NB4 (cell line): ENCODE measurements at regions not wholly inside any gene's neighbourhood (a gene's known extent, or its start where the extent isn't known, plus 50 kb on each side); places are given as distances from the start of the nearest gene placed in this dataset.

Experiments
- DNase-seq: peaks from one replicate; pipeline ENCODE4 v3.0.0; 2010; ENCODE audit warnings: low read depth
- H3K4me3 ChIP-seq: one replicate; pipeline ENCODE4 v1.5.1; 2011; ENCODE audit warnings: mild to moderate bottlenecking, low read depth, low read length, moderate library complexity
- CTCF ChIP-seq: IDR thresholded peaks from one replicate; pipeline ENCODE4 v1.5.1; 2012; ENCODE audit warnings: low read depth, low read length
- MYC ChIP-seq: IDR thresholded peaks from 2 replicates; pipeline ENCODE4 v1.6.1; 2011; ENCODE audit warnings: low read depth, low read length
- POLR2A ChIP-seq: IDR thresholded peaks from 2 replicates; pipeline ENCODE4 v1.6.1; 2011; ENCODE audit warnings: mild to moderate bottlenecking; ENCODE audit not compliant: insufficient read length; ENCODE audit errors: extremely low read depth
- TF ChIP-seq, protein P1 (sequence below): IDR thresholded peaks from 2 replicates; pipeline ENCODE4 v1.6.1; 2011; ENCODE audit warnings: low read depth, low read length

DNA sequence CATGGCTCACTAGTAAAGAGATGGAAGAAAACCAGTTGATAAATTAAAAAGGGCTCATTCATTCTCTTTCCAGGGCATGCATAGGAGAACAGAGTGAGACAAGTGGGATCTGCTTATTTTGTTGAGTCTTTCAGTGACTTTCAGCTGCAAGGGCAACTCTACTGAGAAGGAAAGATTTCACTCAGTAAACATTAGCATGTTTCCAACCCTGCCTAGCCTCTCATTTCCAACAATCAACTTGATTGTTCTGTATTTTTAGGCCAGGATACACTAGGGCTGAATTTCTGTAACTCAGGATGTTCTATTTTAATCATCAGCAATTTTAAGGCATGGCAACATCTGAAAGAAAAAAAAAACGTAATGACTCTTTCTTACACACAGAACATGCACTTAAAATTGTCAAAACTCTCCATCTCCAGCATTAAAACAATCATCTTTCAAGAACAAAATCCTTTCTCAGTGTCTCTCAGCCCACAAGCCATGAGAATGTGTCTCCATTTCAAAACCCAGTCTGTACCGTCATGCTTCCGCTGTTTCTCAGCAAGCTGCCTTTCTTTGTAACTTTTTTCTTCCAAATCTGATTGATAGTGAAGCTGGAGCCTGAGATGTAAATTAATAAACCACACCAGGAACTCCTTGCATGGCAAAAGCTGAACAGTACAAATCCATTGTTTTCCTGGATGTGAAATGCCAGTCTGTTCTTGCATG, 147.2 kb upstream of the KLF14 start:
- TF ChIP-seq MYC = no peak
- TF ChIP-seq, protein P1, sequence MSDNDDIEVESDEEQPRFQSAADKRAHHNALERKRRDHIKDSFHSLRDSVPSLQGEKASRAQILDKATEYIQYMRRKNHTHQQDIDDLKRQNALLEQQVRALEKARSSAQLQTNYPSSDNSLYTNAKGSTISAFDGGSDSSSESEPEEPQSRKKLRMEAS = no peak
- no peak for TF ChIP-seq POLR2A
- no peak for TF ChIP-seq CTCF
- no peak for DNase-seq
- no peak overlapping the region for H3K4me3 ChIP-seq

GRCh38 chr7:130881799-130882141, 147.8 kb upstream of the KLF14 start:
- TF ChIP-seq POLR2A (no peak), CTCF (no peak), MYC (no peak)
- TF ChIP-seq, protein P1 = no peak
- H3K4me3 ChIP-seq = no peak overlapping the region
- no peak for DNase-seq

DNA sequence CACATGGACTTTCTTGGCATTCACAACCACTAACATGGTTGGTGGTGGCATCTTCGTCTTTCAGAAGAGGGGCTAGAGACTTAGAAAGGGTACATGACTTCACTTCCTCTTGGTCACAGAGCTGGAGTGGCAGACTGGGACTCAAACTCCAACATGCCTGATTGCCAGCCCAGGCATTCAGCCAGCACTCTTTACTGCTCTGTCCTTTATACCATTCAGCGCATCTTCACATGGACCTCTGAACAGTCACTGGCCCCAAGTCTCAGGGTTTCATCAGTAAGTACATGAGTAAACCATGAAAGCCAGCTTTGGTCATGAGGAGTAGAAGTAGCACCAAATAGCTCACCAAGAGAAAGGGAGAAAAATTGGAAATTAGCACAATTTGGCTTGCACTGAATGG, 148.4 kb upstream of the KLF14 start:
- DNase-seq = no peak
- no peak overlapping the region for H3K4me3 ChIP-seq
- TF ChIP-seq, protein P1 = no peak
- no peak for TF ChIP-seq MYC
- TF ChIP-seq POLR2A = no peak
- TF ChIP-seq CTCF = no peak

- H3K4me3 ChIP-seq = no peak overlapping the region
- no peak for TF ChIP-seq MYC
- TF ChIP-seq, protein P1 = no peak
- no peak for TF ChIP-seq POLR2A
- no peak for TF ChIP-seq CTCF
- DNase-seq = no peak
Measured at GRCh38 chr7:130883928-130884327, 149.9 kb upstream of the KLF14 start.

GRCh38 chr7:130884437-130885417, 150.7 kb upstream of the KLF14 start:
- no peak overlapping the region for H3K4me3 ChIP-seq
- DNase-seq = no peak
- TF ChIP-seq, protein P1 = no peak
- TF ChIP-seq POLR2A (no peak), MYC (no peak), CTCF (no peak)
